Peyer's patch (tissue), 4 donors: ENCODE measurements at regions not wholly inside any gene's neighbourhood (a gene's known extent, or its start where the extent isn't known, plus 50 kb on each side); places are given as distances from the start of the nearest gene placed in this dataset.

Experiments
- POLR2A ChIP-seq, 2 donors: fragments of 450-650 bp; IDR thresholded peaks; one replicate each; pipeline ENCODE4 v1.5.1; 2017; ENCODE audit warnings: antibody characterized with exemption in 2 of 2, mild to moderate bottlenecking in 2 of 2, moderate library complexity in 2 of 2
- TF ChIP-seq, protein P1 (sequence below), 6 experiments: fragments of 450-650 bp in 4 of 6; fragments of 200-600 bp in 2 of 6; sonication (generic) in 1 of 6; IDR thresholded peaks; one replicate each; pipeline ENCODE4 v1.5.1; 2017 to 2019; ENCODE audit warnings: antibody characterized with exemption in 6 of 6, mild to moderate bottlenecking in 3 of 6, moderate library complexity in 1 of 6

DNA sequence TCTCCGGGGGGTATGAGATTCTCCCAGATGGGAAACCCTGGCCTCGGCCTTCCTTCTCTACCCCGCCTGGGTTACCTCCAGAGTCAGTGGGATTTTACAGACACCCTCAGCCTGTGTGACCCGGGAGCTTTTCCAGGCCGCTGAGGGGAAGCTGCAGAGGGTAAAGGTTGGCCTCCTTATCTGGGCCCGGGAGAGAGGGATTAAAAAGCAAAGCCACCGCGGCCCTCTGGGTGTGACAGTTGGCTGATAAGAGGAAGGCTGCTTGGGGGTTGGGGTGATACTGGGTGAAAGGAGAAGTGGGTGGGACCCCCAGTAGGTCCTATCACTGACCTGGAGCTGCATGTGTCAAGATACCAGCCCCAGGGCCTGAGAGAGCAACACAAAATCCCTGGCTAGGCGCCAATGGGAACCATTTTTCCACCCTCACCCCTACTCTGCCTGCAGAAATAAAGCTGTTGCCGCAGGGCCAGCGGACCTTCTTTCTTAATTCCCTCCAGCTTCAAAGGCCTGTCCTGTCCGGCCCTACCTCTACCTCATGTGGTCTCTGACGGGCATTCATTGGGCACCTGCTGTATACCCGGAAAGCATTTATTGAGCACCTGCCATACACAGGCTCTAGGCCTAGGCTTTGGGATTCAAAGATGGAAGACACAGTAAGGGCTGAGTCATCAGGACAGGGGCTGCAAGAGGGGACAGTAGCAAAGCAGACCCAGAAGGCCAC is 77.6 kb upstream of the GSE1 start:
- TF ChIP-seq, protein P1, sequence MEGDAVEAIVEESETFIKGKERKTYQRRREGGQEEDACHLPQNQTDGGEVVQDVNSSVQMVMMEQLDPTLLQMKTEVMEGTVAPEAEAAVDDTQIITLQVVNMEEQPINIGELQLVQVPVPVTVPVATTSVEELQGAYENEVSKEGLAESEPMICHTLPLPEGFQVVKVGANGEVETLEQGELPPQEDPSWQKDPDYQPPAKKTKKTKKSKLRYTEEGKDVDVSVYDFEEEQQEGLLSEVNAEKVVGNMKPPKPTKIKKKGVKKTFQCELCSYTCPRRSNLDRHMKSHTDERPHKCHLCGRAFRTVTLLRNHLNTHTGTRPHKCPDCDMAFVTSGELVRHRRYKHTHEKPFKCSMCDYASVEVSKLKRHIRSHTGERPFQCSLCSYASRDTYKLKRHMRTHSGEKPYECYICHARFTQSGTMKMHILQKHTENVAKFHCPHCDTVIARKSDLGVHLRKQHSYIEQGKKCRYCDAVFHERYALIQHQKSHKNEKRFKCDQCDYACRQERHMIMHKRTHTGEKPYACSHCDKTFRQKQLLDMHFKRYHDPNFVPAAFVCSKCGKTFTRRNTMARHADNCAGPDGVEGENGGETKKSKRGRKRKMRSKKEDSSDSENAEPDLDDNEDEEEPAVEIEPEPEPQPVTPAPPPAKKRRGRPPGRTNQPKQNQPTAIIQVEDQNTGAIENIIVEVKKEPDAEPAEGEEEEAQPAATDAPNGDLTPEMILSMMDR (IDR thresholded peaks at IDR 0.05): no peak
- no peak for TF ChIP-seq POLR2A (IDR thresholded peaks at IDR 0.05)
